Esophagus squamous epithelium (tissue), 5 donors: ENCODE measurements at regions not wholly inside any gene's neighbourhood (a gene's known extent, or its start where the extent isn't known, plus 50 kb on each side); places are given as distances from the start of the nearest gene placed in this dataset.

ENCODE experiments used
- DNase-seq: peaks from one replicate; lab custom pipeline; 2025; lab: John Stamatoyannopoulos, UW
- H3K27ac ChIP-seq, 4 donors: fragments of 200-600 bp; sonication (generic); one replicate each; pipeline ENCODE4 v1.5.1; 2016 to 2019; ENCODE audit warnings: mild to moderate bottlenecking in 1 of 4
- H3K27me3 ChIP-seq, 4 donors: fragments of 200-600 bp; sonication (generic); 1 replicate in 3 of 4; 2 replicates in 1 of 4; pipeline versions ENCODE4 v1.5.1 to v1.6.0; 2017 to 2021; ENCODE audit warnings: antibody characterized with exemption in 1 of 4
- H3K36me3 ChIP-seq, 3 donors: fragments of 200-600 bp; sonication (generic); one replicate each; pipeline ENCODE4 v1.5.1; 2016 to 2019
- H3K4me1 ChIP-seq, 3 donors: fragments of 200-600 bp; sonication (generic); one replicate each; pipeline ENCODE4 v1.5.1; 2017 to 2019
- H3K4me3 ChIP-seq, 4 donors: fragments of 200-600 bp; sonication (generic); 1 replicate in 3 of 4; 2 replicates in 1 of 4; pipeline ENCODE4 v1.5.1; 2016 to 2019; ENCODE audit warnings: mild to moderate bottlenecking in 2 of 4, moderate library complexity in 1 of 4
- H3K9me3 ChIP-seq, 3 donors: fragments of 200-600 bp; sonication (generic); one replicate each; pipeline ENCODE4 v1.5.1; 2016 to 2019
- CTCF ChIP-seq, 6 experiments: fragments of 450-650 bp in 4 of 6; fragments of 200-600 bp in 2 of 6; sonication (generic) in 2 of 6; IDR thresholded peaks; one replicate each; pipeline ENCODE4 v1.5.1; 2016 to 2019; ENCODE audit warnings: antibody characterized with exemption in 6 of 6, mild to moderate bottlenecking in 4 of 6, moderate library complexity in 4 of 6
- POLR2A ChIP-seq, 4 donors: fragments of 450-650 bp; IDR thresholded peaks; one replicate each; pipeline ENCODE4 v1.6.1; 2017; ENCODE audit warnings: antibody characterized with exemption in 4 of 4, mild to moderate bottlenecking in 4 of 4, moderate library complexity in 3 of 4
- WGBS, 2 donors: methylation state at CpG; one replicate each; pipeline ENCODE4 v1.1.5; 2018; 5-methylcytosine and 5-hydroxymethylcytosine counted together
- intact Hi-C: fragments of 100-400 bp; cut with DNase I; formaldehyde crosslinking; loops from one replicate; pipeline ENCODE4 v1.15.0; 2022
- donor health status: DM: yes; HTN: yes; CAD: no.

GRCh38 chr7:125061-125475 lies 67.3 kb upstream of the FAM20C start:
- 81 to 83% methylated on average over 11 to 13 of the region's 14 CpGs for WGBS, 2 donors
- Histone ChIP-seq H3K27ac (no peak overlapping the region), H3K4me3 (no peak overlapping the region), H3K9me3 (no peaks in the 10 kb centered on the region), H3K27me3 (peaks cover 0 to 32% (median 0%) of the 10 kb centered on the region in 4 donors), H3K36me3 (no peaks in the 10 kb centered on the region), H3K4me1 (peaks cover 0 to 16% (median 3%) of the 10 kb centered on the region in 3 donors)
- no peak for TF ChIP-seq CTCF (IDR thresholded peaks at IDR 0.05)
- TF ChIP-seq POLR2A (IDR thresholded peaks at IDR 0.05): no peak
- intact Hi-C loops: no loop called here
- no peak for DNase-seq

GRCh38 chr7:125661-126060 lies 66.7 kb upstream of the FAM20C start:
- no peak for TF ChIP-seq CTCF (IDR thresholded peaks at IDR 0.05)
- TF ChIP-seq POLR2A (IDR thresholded peaks at IDR 0.05): no peak
- DNase-seq: no peak
- intact Hi-C loops: no loop called here
- peaks cover 0 to 26% (median 0%) of the 10 kb centered on the region in 4 donors for H3K27me3 ChIP-seq
- 86 to 96% methylated on average over 7 of the region's 8 CpGs for WGBS, 2 donors
- H3K36me3 ChIP-seq: no peaks in the 10 kb centered on the region
- H3K9me3 ChIP-seq: no peaks in the 10 kb centered on the region
- no peak overlapping the region for H3K4me3 ChIP-seq
- peaks cover 0 to 17% (median 3%) of the 10 kb centered on the region in 3 donors for H3K4me1 ChIP-seq
- no peak overlapping the region for H3K27ac ChIP-seq

GRCh38 chr7:126368-126767 lies 66.0 kb upstream of the FAM20C start:
- TF ChIP-seq CTCF (IDR thresholded peaks at IDR 0.05) (no peak), POLR2A (IDR thresholded peaks at IDR 0.05) (no peak)
- H3K4me1 ChIP-seq: peaks cover 0 to 24% (median 8%) of the 10 kb centered on the region in 3 donors
- 84 to 90% methylated on average over 3 of the region's 3 CpGs for WGBS, 2 donors
- H3K36me3 ChIP-seq: no peaks in the 10 kb centered on the region
- no peaks in the 10 kb centered on the region for H3K9me3 ChIP-seq
- H3K4me3 ChIP-seq: no peak overlapping the region
- intact Hi-C loops: no loop called here
- H3K27ac ChIP-seq: no peak overlapping the region
- peaks cover 0 to 20% (median 0%) of the 10 kb centered on the region in 4 donors for H3K27me3 ChIP-seq
- no peak for DNase-seq

GRCh38 chr7:127064-127598 lies 65.2 kb upstream of the FAM20C start:
- no peak for TF ChIP-seq CTCF (IDR thresholded peaks at IDR 0.05)
- no peak for TF ChIP-seq POLR2A (IDR thresholded peaks at IDR 0.05)
- intact Hi-C loops: no loop called here
- 82 to 91% methylated on average over 8 of the region's 14 CpGs for WGBS, 2 donors
- H3K4me3 ChIP-seq: no peak overlapping the region
- H3K27me3 ChIP-seq: peaks cover 0 to 23% (median 0%) of the 10 kb centered on the region in 4 donors
- no peak for DNase-seq
- H3K27ac ChIP-seq: no peak overlapping the region
- H3K4me1 ChIP-seq: peaks cover 0 to 32% (median 11%) of the 10 kb centered on the region in 3 donors
- no peaks in the 10 kb centered on the region for H3K9me3 ChIP-seq
- no peaks in the 10 kb centered on the region for H3K36me3 ChIP-seq

- Histone ChIP-seq H3K27ac (no peak overlapping the region), H3K36me3 (no peaks in the 10 kb centered on the region), H3K9me3 (no peaks in the 10 kb centered on the region), H3K4me3 (no peak overlapping the region), H3K4me1 (peaks cover 0 to 33% (median 11%) of the 10 kb centered on the region in 3 donors), H3K27me3 (peaks cover 0 to 23% (median 0%) of the 10 kb centered on the region in 4 donors)
- 82 to 84% methylated on average over 13 to 17 of the region's 23 CpGs for WGBS, 2 donors
- intact Hi-C loops: no loop called here
- TF ChIP-seq CTCF (IDR thresholded peaks at IDR 0.05): no peak
- no peak for TF ChIP-seq POLR2A (IDR thresholded peaks at IDR 0.05)
- DNase-seq: no peak
Measured at GRCh38 chr7:128171-129080, 63.9 kb upstream of the FAM20C start.
